ENCODE measurements at regions not wholly inside any gene's neighbourhood (a gene's known extent, or its start where the extent isn't known, plus 50 kb on each side); places are given as distances from the start of the nearest gene placed in this dataset.

DNA sequence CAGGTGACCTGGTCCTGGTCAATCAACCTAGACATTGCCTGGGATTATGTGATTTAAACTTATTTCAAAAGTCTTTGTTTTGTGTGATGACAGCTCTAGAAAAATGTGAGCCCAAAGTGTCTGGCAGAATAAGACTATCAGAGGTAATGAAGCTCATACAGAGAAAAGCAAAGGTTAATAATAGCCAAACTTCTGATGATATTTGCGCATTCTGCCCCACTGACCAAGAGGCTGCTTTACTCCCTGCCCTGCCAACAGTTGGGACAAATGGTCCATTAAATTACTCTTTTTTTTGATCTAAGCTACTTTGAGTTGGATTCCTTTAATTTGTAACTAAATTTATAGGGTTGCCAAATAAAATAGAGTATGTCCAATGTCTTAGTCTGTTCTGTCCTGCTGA lies 911.2 kb downstream of the MCTP2 start (continued):
- no peak for TF ChIP-seq BACH1 (IDR thresholded peaks at IDR 0.05; ENCODE audit: low read length)
- TF ChIP-seq CHD1 (IDR thresholded peaks at IDR 0.05; ENCODE audit: low read depth, low read length): no peak
- no peak for TF ChIP-seq ASH2L (IDR thresholded peaks at IDR 0.05; ENCODE audit: low read length)
- no peak for TF ChIP-seq NANOG (IDR thresholded peaks at IDR 0.05; ENCODE audit: insufficient read depth, low read depth, low read length, poor library complexity, severe bottlenecking)

All from H1 (cell line).